K562 (cell line): ENCODE measurements at regions not wholly inside any gene's neighbourhood (a gene's known extent, or its start where the extent isn't known, plus 50 kb on each side); places are given as distances from the start of the nearest gene placed in this dataset.

Experiments
- FOXO4 ChIP-seq: fragments of 450-650 bp; formaldehyde crosslinking; IDR thresholded peaks from 2 replicates; pipeline ENCODE4 v1.4.0; 2020; ENCODE audit warnings: mild to moderate bottlenecking, moderate library complexity
- IRF1 ChIP-seq: sonication (generic); formaldehyde crosslinking; IDR thresholded peaks from 2 replicates; pipeline ENCODE4 v1.8.0; 2022; ENCODE audit warnings: missing genetic modification reagents, mild to moderate bottlenecking, borderline replicate concordance
- MAZ ChIP-seq, 2 experiments: fragments of 450-650 bp in 1 of 2; sonication (generic) in 1 of 2; formaldehyde crosslinking; IDR thresholded peaks in 1 of 2; conservative IDR thresholded peaks in 1 of 2; 2 replicates each; pipeline versions ENCODE4 v1.4.0 to v1.5.0; 2020; ENCODE audit warnings: mild to moderate bottlenecking in 1 of 2, missing genetic modification reagents in 1 of 2
- MXD1 ChIP-seq: fragments of 250-450 bp; sonication (Bioruptor Pico); IDR thresholded peaks from 2 replicates; pipeline ENCODE4 v1.8.0; 2021; ENCODE audit warnings: borderline replicate concordance, mild to moderate bottlenecking, moderate library complexity; ENCODE audit not compliant: poor library complexity, severe bottlenecking
- TAL1 ChIP-seq: fragments of 450-650 bp; IDR thresholded peaks from 2 replicates; pipeline ENCODE4 v1.6.1; 2016; ENCODE audit warnings: mild to moderate bottlenecking
- TCF7L2 ChIP-seq: fragments of 150-350 bp; IDR thresholded peaks from 2 replicates; pipeline ENCODE4 v1.6.1; 2016; ENCODE audit warnings: low read depth, mild to moderate bottlenecking, low read length, moderate library complexity
- UBTF ChIP-seq, 2 experiments: IDR thresholded peaks; 2 replicates each; pipeline ENCODE4 v1.6.1; 2012; ENCODE audit warnings: improper control_type of control experiment in 2 of 2, low read depth in 2 of 2, low read length in 2 of 2, borderline replicate concordance in 1 of 2
- ZNF407 ChIP-seq: fragments of 450-650 bp; IDR thresholded peaks from 2 replicates; pipeline ENCODE4 v1.6.1; 2016; ENCODE audit warnings: low read depth

- TF ChIP-seq MXD1 (CRISPR knock-in tag) = no peak
- TF ChIP-seq ZNF407 = no peak
- TF ChIP-seq MAZ (CRISPR knock-in tag; conservative IDR thresholded peaks at IDR 0.05 in 1 of 2, IDR thresholded peaks at IDR 0.05 in 1 of 2) = no peak
- TF ChIP-seq UBTF (IDR thresholded peaks at IDR 0.05; ENCODE audit: borderline replicate concordance in 1 of 2, low read depth in 2 of 2, low read length in 2 of 2) = no peak
- TF ChIP-seq IRF1 (CRISPR knock-in tag) = no peak
- no peak for TF ChIP-seq TCF7L2
- no peak for TF ChIP-seq FOXO4 (CRISPR knock-in tag)
- TF ChIP-seq TAL1 = no peak
Observed at GRCh38 chr6:50380406-50381098, 330.8 kb upstream of the DEFB112 start (continued).
